HepG2 (cell line): ENCODE measurements at regions not wholly inside any gene's neighbourhood (a gene's known extent, or its start where the extent isn't known, plus 50 kb on each side); places are given as distances from the start of the nearest gene placed in this dataset.

Experiments used
- DMAP1 ChIP-seq: IDR thresholded peaks from 2 replicates; pipeline ENCODE4 v1.6.1; 2016
- EEA1 ChIP-seq: sonication (generic); formaldehyde crosslinking; IDR thresholded peaks from 2 replicates; pipeline ENCODE4 v1.5.1; 2020; ENCODE audit warnings: mild to moderate bottlenecking, missing genetic modification reagents, borderline replicate concordance
- FUBP1 ChIP-seq: sonication (generic); formaldehyde crosslinking; IDR thresholded peaks from 2 replicates; pipeline ENCODE4 v1.5.1; 2020; ENCODE audit warnings: missing genetic modification reagents, mild to moderate bottlenecking, borderline replicate concordance
- RBFOX2 ChIP-seq: fragments of 200-400 bp; formaldehyde crosslinking; IDR thresholded peaks from 2 replicates; pipeline ENCODE4 v1.6.1; 2017; ENCODE audit warnings: low read depth, mild to moderate bottlenecking, low read length
- SATB2 ChIP-seq: sonication (generic); formaldehyde crosslinking; IDR thresholded peaks from 2 replicates; pipeline ENCODE4 v1.5.0; 2020; ENCODE audit warnings: missing genetic modification reagents
- SPEN ChIP-seq: sonication (generic); formaldehyde crosslinking; IDR thresholded peaks from 2 replicates; pipeline ENCODE4 v1.5.1; 2020; ENCODE audit warnings: low read depth, mild to moderate bottlenecking, missing genetic modification reagents
- STAT6 ChIP-seq: sonication (generic); formaldehyde crosslinking; IDR thresholded peaks from 2 replicates; pipeline ENCODE4 v1.4.0; 2020; ENCODE audit warnings: missing genetic modification reagents, mild to moderate bottlenecking, borderline replicate concordance
- TIGD3 ChIP-seq: sonication (generic); formaldehyde crosslinking; IDR thresholded peaks from 2 replicates; pipeline ENCODE4 v1.5.1; 2020; ENCODE audit warnings: mild to moderate bottlenecking, missing genetic modification reagents, borderline replicate concordance
- ZNF556 ChIP-seq: sonication (generic); formaldehyde crosslinking; IDR thresholded peaks from 2 replicates; pipeline ENCODE4 v1.4.0; 2020; ENCODE audit warnings: mild to moderate bottlenecking, missing genetic modification reagents, borderline replicate concordance

GRCh38 chr5:5905186-5905585, 473.2 kb downstream of the MED10 start (continued):
- no peak for TF ChIP-seq FUBP1 (CRISPR knock-in tag)
- TF ChIP-seq TIGD3: no peak
- TF ChIP-seq DMAP1 (CRISPR knock-in tag): no peak
- TF ChIP-seq STAT6 (CRISPR knock-in tag): no peak
- no peak for TF ChIP-seq EEA1
- TF ChIP-seq SPEN (CRISPR knock-in tag): no peak
- no peak for TF ChIP-seq ZNF556 (CRISPR knock-in tag)
- TF ChIP-seq SATB2 (CRISPR knock-in tag): no peak
- TF ChIP-seq RBFOX2: no peak
